T-cell (primary cell): ENCODE measurements at regions not wholly inside any gene's neighbourhood (a gene's known extent, or its start where the extent isn't known, plus 50 kb on each side); places are given as distances from the start of the nearest gene placed in this dataset.

Experiments
- ATAC-seq, 4 experiments: fragments of 200-7000 bp in 3 of 4; fragments of 150-1000 bp in 1 of 4; cut with Tn5 transposase; replicated peaks in 1 of 4; 1 replicate in 3 of 4; 2 replicates in 1 of 4; pipeline ENCODE4 v1.10.0; 2021; ENCODE audit warnings: moderate library complexity in 3 of 4, mild to moderate bottlenecking in 2 of 4, moderate number of reproducible peaks in 1 of 4
- CTCF ChIA-PET, 2 donors: fragments of 300-600 bp; sonication (Branson Sonifier 250); formaldehyde crosslinking; loops; one replicate each; lab custom pipeline; 2022; ENCODE audit warnings: antibody characterized with exemption in 2 of 2; lab: Charles Lee
- POLR2A ChIA-PET, 2 donors: fragments of 300-600 bp; sonication (Branson Sonifier 250); formaldehyde crosslinking; loops; one replicate each; lab custom pipeline; 2022; ENCODE audit warnings: antibody characterized with exemption in 2 of 2; lab: Charles Lee
- DNase-seq, 35 experiments: peaks; one replicate each; pipeline versions ENCODE4 v3.0.0 to v3.0.0-alpha.2; 2013 to 2023
- H3K27ac ChIP-seq: one replicate; pipeline ENCODE4 v1.5.1; 2013; ENCODE audit warnings: low read length
- H3K27me3 ChIP-seq, 2 experiments: replicated peaks in 1 of 2; 1 replicate in 1 of 2; 2 replicates in 1 of 2; pipeline versions ENCODE4 v1.6.1 to v1.7.0; 2013; ENCODE audit warnings: low read length in 1 of 2, mixed read lengths in 1 of 2; ENCODE audit not compliant: control insufficient read depth in 2 of 2, insufficient read depth in 2 of 2; ENCODE audit errors: extremely low read depth in 1 of 2
- H3K36me3 ChIP-seq, 2 donors: 1 replicate in 1 of 2; 2 replicates in 1 of 2; pipeline versions ENCODE4 v1.6.1 to v1.7.0; 2013; ENCODE audit warnings: low read length in 1 of 2; ENCODE audit not compliant: control insufficient read depth in 2 of 2, insufficient read depth in 1 of 2; ENCODE audit errors: extremely low read depth in 1 of 2
- H3K4me1 ChIP-seq, 2 experiments: 1 replicate in 1 of 2; 2 replicates in 1 of 2; pipeline versions ENCODE4 v1.6.1 to v1.7.0; 2013; ENCODE audit warnings: low read length in 2 of 2, mixed read lengths in 1 of 2; ENCODE audit not compliant: insufficient read depth in 2 of 2, control insufficient read depth in 1 of 2; ENCODE audit errors: extremely low read depth in 1 of 2
- H3K4me3 ChIP-seq, 2 donors: 1 replicate in 1 of 2; 2 replicates in 1 of 2; pipeline versions ENCODE4 v1.5.1 to v1.7.0; 2013; ENCODE audit warnings: mild to moderate bottlenecking in 2 of 2, low read length in 1 of 2, moderate library complexity in 1 of 2; ENCODE audit not compliant: control insufficient read depth in 1 of 2; ENCODE audit errors: extremely low read depth in 1 of 2
- H3K9me3 ChIP-seq: 2 replicates; pipeline ENCODE4 v1.7.0; 2013
- H3K27ac Mint-ChIP-seq, 2 donors: one replicate each; pipeline ENCODE4 v1.8.0; 2020 to 2021; ENCODE audit warnings: mild to moderate bottlenecking in 2 of 2, mixed read lengths in 2 of 2
- H3K27me3 Mint-ChIP-seq, 2 donors: one replicate each; pipeline ENCODE4 v1.8.0; 2021 to 2022; ENCODE audit warnings: mixed read lengths in 2 of 2
- H3K36me3 Mint-ChIP-seq: one replicate; pipeline ENCODE4 v1.8.0; 2021; ENCODE audit warnings: mixed read lengths
- H3K4me1 Mint-ChIP-seq, 3 donors: one replicate each; pipeline ENCODE4 v1.8.0; 2020 to 2022; ENCODE audit warnings: mixed read lengths in 3 of 3, mild to moderate bottlenecking in 1 of 3
- H3K4me3 Mint-ChIP-seq, 3 donors: one replicate each; pipeline ENCODE4 v1.8.0; 2020 to 2022; ENCODE audit warnings: mild to moderate bottlenecking in 3 of 3, mixed read lengths in 3 of 3, moderate library complexity in 3 of 3
- H3K9me3 Mint-ChIP-seq, 3 donors: one replicate each; pipeline ENCODE4 v1.8.0; 2020 to 2022; ENCODE audit warnings: mixed read lengths in 3 of 3
- whole genome bisulfite sequencing: methylation state at CpG from one replicate; pipeline ENCODE4 v1.1.5; 2013; ENCODE audit warnings: missing lambda C conversion rate; ENCODE audit not compliant: insufficient coverage; 5-methylcytosine and 5-hydroxymethylcytosine counted together

GRCh38 chr6:97865612-97866011, 582.6 kb upstream of the MMS22L start:
- Mint-ChIP-seq H3K27me3 (no peaks in the 10 kb centered on the region), H3K36me3 (no peaks in the 10 kb centered on the region), H3K4me1 (no peaks in the 10 kb centered on the region), H3K4me3 (no peak overlapping the region), H3K9me3 (peaks cover 0 to 2% (median 0%) of the 10 kb centered on the region in 3 donors), H3K27ac (no peak overlapping the region)
- H3K36me3 ChIP-seq: no peaks in the 10 kb centered on the region
- ChIA-PET CTCF (interaction anchor here in 1 of 2 donors (0.6 kb wide), 1 partner anchor 186 kb away, joined by 3 read pairs; no protein-coding TSS in a partner anchor), POLR2A (no interaction called here)
- H3K4me3 ChIP-seq: no peak overlapping the region
- no peak for DNase-seq
- no peaks in the 10 kb centered on the region for H3K9me3 ChIP-seq
- H3K27me3 ChIP-seq: no peaks in the 10 kb centered on the region
- 75% methylated on average over 2 of the region's 2 CpGs for WGBS
- H3K4me1 ChIP-seq: no peaks in the 10 kb centered on the region
- ATAC-seq: no peak
- H3K27ac ChIP-seq: no peak overlapping the region

GRCh38 chr6:97866616-97867015, 583.6 kb upstream of the MMS22L start:
- H3K4me1 Mint-ChIP-seq: no peaks in the 10 kb centered on the region
- WGBS: no CpG with 5 or more reads among the region's 2 CpGs
- no peaks in the 10 kb centered on the region for H3K9me3 ChIP-seq
- no peaks in the 10 kb centered on the region for H3K27me3 ChIP-seq
- no peak overlapping the region for H3K27ac Mint-ChIP-seq
- no peak overlapping the region for H3K4me3 Mint-ChIP-seq
- no peak for ATAC-seq
- POLR2A ChIA-PET: no interaction called here
- H3K36me3 Mint-ChIP-seq: no peaks in the 10 kb centered on the region
- peaks cover 0 to 2% (median 0%) of the 10 kb centered on the region in 3 donors for H3K9me3 Mint-ChIP-seq
- H3K36me3 ChIP-seq: no peaks in the 10 kb centered on the region
- no peak overlapping the region for H3K27ac ChIP-seq
- H3K27me3 Mint-ChIP-seq: no peaks in the 10 kb centered on the region
- H3K4me3 ChIP-seq: no peak overlapping the region
- no peaks in the 10 kb centered on the region for H3K4me1 ChIP-seq
- no peak for DNase-seq
- CTCF ChIA-PET: no interaction called here

GRCh38 chr6:97867177-97867576, 584.2 kb upstream of the MMS22L start:
- H3K27ac ChIP-seq: no peak overlapping the region
- ChIA-PET POLR2A (no interaction called here), CTCF (no interaction called here)
- no peaks in the 10 kb centered on the region for H3K36me3 ChIP-seq
- peaks cover 0 to 2% (median 0%) of the 10 kb centered on the region in 3 donors for H3K9me3 Mint-ChIP-seq
- ATAC-seq (no peak), DNase-seq (no peak)
- H3K36me3 Mint-ChIP-seq: no peaks in the 10 kb centered on the region
- H3K4me3 Mint-ChIP-seq: no peak overlapping the region
- no peak overlapping the region for H3K27ac Mint-ChIP-seq
- no peak overlapping the region for H3K4me3 ChIP-seq
- H3K27me3 ChIP-seq: no peaks in the 10 kb centered on the region
- no peaks in the 10 kb centered on the region for H3K9me3 ChIP-seq
- H3K27me3 Mint-ChIP-seq: no peaks in the 10 kb centered on the region
- no peaks in the 10 kb centered on the region for H3K4me1 ChIP-seq
- whole genome bisulfite sequencing: no CpG with 5 or more reads among the region's 2 CpGs
- no peaks in the 10 kb centered on the region for H3K4me1 Mint-ChIP-seq

- no peak overlapping the region for H3K4me3 Mint-ChIP-seq
- no CpG with 5 or more reads among the region's 1 CpG for WGBS
- Histone ChIP-seq H3K36me3 (no peaks in the 10 kb centered on the region), H3K27ac (no peak overlapping the region), H3K9me3 (no peaks in the 10 kb centered on the region), H3K27me3 (no peaks in the 10 kb centered on the region), H3K4me1 (no peaks in the 10 kb centered on the region), H3K4me3 (no peak overlapping the region)
- H3K36me3 Mint-ChIP-seq: no peaks in the 10 kb centered on the region
- H3K27ac Mint-ChIP-seq: no peak overlapping the region
- POLR2A ChIA-PET: no interaction called here
- H3K9me3 Mint-ChIP-seq: peaks cover 0 to 2% (median 0%) of the 10 kb centered on the region in 3 donors
- no peaks in the 10 kb centered on the region for H3K27me3 Mint-ChIP-seq
- H3K4me1 Mint-ChIP-seq: no peaks in the 10 kb centered on the region
- DNase-seq (no peak), ATAC-seq (no peak)
- CTCF ChIA-PET: no interaction called here
These were observed 587.3 kb upstream of the MMS22L start for GRCh38 chr6:97870273-97870672.

- Mint-ChIP-seq H3K4me3 (no peak overlapping the region), H3K9me3 (no peaks in the 10 kb centered on the region), H3K27me3 (no peaks in the 10 kb centered on the region), H3K4me1 (no peaks in the 10 kb centered on the region), H3K27ac (no peak overlapping the region), H3K36me3 (no peaks in the 10 kb centered on the region)
- no peak for DNase-seq
- POLR2A ChIA-PET: no interaction called here
- no peaks in the 10 kb centered on the region for H3K27me3 ChIP-seq
- no peaks in the 10 kb centered on the region for H3K4me1 ChIP-seq
- ATAC-seq: no peak
- no peak overlapping the region for H3K4me3 ChIP-seq
- CTCF ChIA-PET: no interaction called here
- no CpG with 5 or more reads among the region's 3 CpGs for WGBS
- no peaks in the 10 kb centered on the region for H3K36me3 ChIP-seq
- no peaks in the 10 kb centered on the region for H3K9me3 ChIP-seq
- H3K27ac ChIP-seq: no peak overlapping the region
These were observed 593.7 kb upstream of the MMS22L start for GRCh38 chr6:97876711-97877110.

- no peaks in the 10 kb centered on the region for H3K36me3 Mint-ChIP-seq
- no peak overlapping the region for H3K4me3 Mint-ChIP-seq
- CTCF ChIA-PET: no interaction called here
- no peaks in the 10 kb centered on the region for H3K36me3 ChIP-seq
- no peaks in the 10 kb centered on the region for H3K27me3 Mint-ChIP-seq
- WGBS: no CpG with 5 or more reads among the region's 3 CpGs
- no peak overlapping the region for H3K27ac Mint-ChIP-seq
- DNase-seq: no peak
- H3K4me1 Mint-ChIP-seq: no peaks in the 10 kb centered on the region
- no peak for ATAC-seq
- H3K4me1 ChIP-seq: no peaks in the 10 kb centered on the region
- POLR2A ChIA-PET: no interaction called here
- H3K9me3 ChIP-seq: no peaks in the 10 kb centered on the region
- H3K4me3 ChIP-seq: no peak overlapping the region
- H3K9me3 Mint-ChIP-seq: no peaks in the 10 kb centered on the region
- no peak overlapping the region for H3K27ac ChIP-seq
- no peaks in the 10 kb centered on the region for H3K27me3 ChIP-seq
These were observed 599.7 kb upstream of the MMS22L start for GRCh38 chr6:97882755-97883154.

GRCh38 chr6:97885325-97885724, 602.3 kb upstream of the MMS22L start:
- ChIA-PET CTCF (no interaction called here), POLR2A (no interaction called here)
- WGBS: 92% methylated on average over 4 of the region's 7 CpGs
- ATAC-seq (no peak), DNase-seq (no peak)
- no peak overlapping the region for H3K4me3 ChIP-seq
- no peaks in the 10 kb centered on the region for H3K4me1 ChIP-seq
- H3K9me3 Mint-ChIP-seq: no peaks in the 10 kb centered on the region
- no peak overlapping the region for H3K27ac ChIP-seq
- no peaks in the 10 kb centered on the region for H3K27me3 ChIP-seq
- H3K36me3 ChIP-seq: no peaks in the 10 kb centered on the region
- H3K36me3 Mint-ChIP-seq: no peaks in the 10 kb centered on the region
- no peak overlapping the region for H3K4me3 Mint-ChIP-seq
- H3K9me3 ChIP-seq: no peaks in the 10 kb centered on the region
- no peaks in the 10 kb centered on the region for H3K27me3 Mint-ChIP-seq
- no peak overlapping the region for H3K27ac Mint-ChIP-seq
- H3K4me1 Mint-ChIP-seq: no peaks in the 10 kb centered on the region
